Common myeloid progenitor, CD34-positive (primary cell): ENCODE measurements at regions not wholly inside any gene's neighbourhood (a gene's known extent, or its start where the extent isn't known, plus 50 kb on each side); places are given as distances from the start of the nearest gene placed in this dataset.
"Not testable (repeated sequence)": the region's sequence is repeated elsewhere in the genome, so short reads cannot be mapped to it uniquely, and the experiment has no call there.

ENCODE experiments used
- CTCF ChIA-PET: fragments of 350-600 bp; sonication (Branson Sonifier 250); formaldehyde crosslinking; loops from one replicate; lab custom pipeline; 2021; ENCODE audit warnings: antibody characterized with exemption; lab: Charles Lee
- POLR2A ChIA-PET: fragments of 350-600 bp; sonication (Branson Sonifier 250); formaldehyde crosslinking; loops from one replicate; lab custom pipeline; 2021; ENCODE audit warnings: antibody characterized with exemption; lab: Charles Lee
- DNase-seq, 3 donors: peaks; one replicate each; pipeline versions ENCODE4 v3.0.0 to v3.0.0-alpha.2; 2013
- H3K27ac ChIP-seq, 2 experiments: 1 replicate in 1 of 2; 2 replicates in 1 of 2; pipeline ENCODE4 v1.7.0; 2013; ENCODE audit warnings: inconsistent platforms in 2 of 2, low read length in 2 of 2, mild to moderate bottlenecking in 2 of 2, low read depth in 1 of 2, moderate library complexity in 1 of 2; ENCODE audit not compliant: severe bottlenecking in 2 of 2, insufficient read depth in 1 of 2, poor library complexity in 1 of 2
- H3K27me3 ChIP-seq, 5 experiments: replicated peaks in 2 of 5; 1 replicate in 3 of 5; 2 replicates in 2 of 5; pipeline versions ENCODE4 v1.6.1 to v1.7.0; 2013; ENCODE audit warnings: low read length in 4 of 5, mild to moderate bottlenecking in 2 of 5, moderate library complexity in 2 of 5, inconsistent platforms in 1 of 5; ENCODE audit not compliant: insufficient read depth in 5 of 5, control insufficient read depth in 4 of 5
- H3K36me3 ChIP-seq, 4 experiments: 1 replicate in 2 of 4; 2 replicates in 2 of 4; pipeline versions ENCODE4 v1.6.1 to v1.7.0; 2013; ENCODE audit warnings: low read length in 3 of 4, control low read depth in 1 of 4, mild to moderate bottlenecking in 1 of 4; ENCODE audit not compliant: control insufficient read depth in 4 of 4, insufficient read depth in 4 of 4
- H3K4me1 ChIP-seq, 4 experiments: 1 replicate in 3 of 4; 2 replicates in 1 of 4; pipeline versions ENCODE4 v1.6.1 to v1.7.1; 2013; ENCODE audit warnings: low read length in 3 of 4, mild to moderate bottlenecking in 3 of 4, control low read depth in 1 of 4, inconsistent platforms in 1 of 4, moderate library complexity in 1 of 4; ENCODE audit not compliant: control insufficient read depth in 4 of 4, insufficient read depth in 4 of 4; ENCODE audit errors: control extremely low read depth in 1 of 4
- H3K4me3 ChIP-seq, 7 experiments: 1 replicate in 4 of 7; 2 replicates in 3 of 7; pipeline versions ENCODE4 v1.5.1 to v1.7.0; 2013; ENCODE audit warnings: mild to moderate bottlenecking in 7 of 7, low read length in 6 of 7, moderate library complexity in 6 of 7, inconsistent platforms in 2 of 7, low read depth in 2 of 7, control low read depth in 1 of 7; ENCODE audit not compliant: insufficient read depth in 4 of 7, control insufficient read depth in 1 of 7; ENCODE audit errors: extremely low read depth in 1 of 7
- H3K9me3 ChIP-seq, 5 experiments: 1 replicate in 4 of 5; 2 replicates in 1 of 5; pipeline versions ENCODE4 v1.6.1 to v1.7.1; 2013; ENCODE audit warnings: low read length in 4 of 5, mild to moderate bottlenecking in 2 of 5, inconsistent platforms in 1 of 5, low read depth in 1 of 5, moderate library complexity in 1 of 5; ENCODE audit not compliant: control insufficient read depth in 4 of 5, insufficient read depth in 2 of 5; ENCODE audit errors: control extremely low read depth in 1 of 5
- WGBS: methylation state at CpG from one replicate; pipeline ENCODE4 v1.1.5; 2013; ENCODE audit not compliant: insufficient coverage; 5-methylcytosine and 5-hydroxymethylcytosine counted together

DNA sequence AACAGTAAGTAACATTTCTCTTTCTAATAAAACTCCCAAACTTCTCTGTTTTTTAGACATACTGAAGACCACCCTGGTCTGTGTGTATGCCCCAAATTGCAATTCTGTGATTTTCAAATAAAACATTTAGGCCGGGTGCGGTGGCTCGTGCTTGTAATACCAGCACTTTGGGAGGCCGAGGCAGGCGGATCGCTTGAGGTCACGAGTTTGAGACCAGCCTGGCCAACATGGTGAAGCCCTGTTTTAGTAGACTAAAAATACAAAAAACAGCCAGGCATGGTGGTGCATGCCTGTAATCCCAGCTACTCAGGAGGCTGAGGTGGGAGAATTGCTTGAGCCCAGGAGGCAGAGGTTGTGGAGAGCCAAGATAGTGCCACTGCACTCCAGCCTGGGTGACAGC is 368.5 kb downstream of the PTPRU start:
- CTCF ChIA-PET: interaction anchor here (0.6 kb wide), 1 partner anchor 9 kb away, joined by 3 read pairs; no protein-coding TSS in a partner anchor
- DNase-seq, H3K4me1 ChIP-seq, H3K9me3 ChIP-seq, H3K27ac ChIP-seq, H3K27me3 ChIP-seq, H3K4me3 ChIP-seq, POLR2A ChIA-PET, H3K36me3 ChIP-seq: not testable (repeated sequence)
- 95% methylated on average over 7 of the region's 7 CpGs for WGBS

DNA sequence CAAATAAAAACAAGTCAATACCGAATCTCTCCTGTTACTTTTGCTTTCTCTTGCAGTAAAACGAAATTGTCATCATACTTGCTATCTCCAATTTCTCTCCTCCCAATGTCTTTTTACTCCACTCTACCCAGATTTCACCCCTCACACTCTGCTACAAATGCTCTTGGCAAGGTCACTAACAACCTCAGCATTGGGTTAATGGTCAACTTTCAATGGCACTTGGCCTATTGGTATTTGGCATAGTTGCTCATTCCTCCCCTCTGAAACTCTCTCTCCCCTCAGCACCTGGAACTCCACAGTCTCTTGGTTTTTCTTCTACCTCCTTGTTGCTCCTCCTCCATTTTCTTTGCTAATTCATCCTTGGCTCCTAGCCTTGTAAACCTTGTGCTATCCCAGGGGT is 367.3 kb downstream of the PTPRU start:
- H3K36me3 ChIP-seq: no peaks in the 10 kb centered on the region
- DNase-seq: no peak
- H3K4me1 ChIP-seq: no peaks in the 10 kb centered on the region
- peaks cover 0 to 7% (median 1%) of the 10 kb centered on the region in 5 experiments for H3K9me3 ChIP-seq
- H3K27ac ChIP-seq: no peak overlapping the region
- ChIA-PET CTCF (no interaction called here), POLR2A (no interaction called here)
- WGBS: 100% methylated on average over 2 of the region's 2 CpGs
- H3K27me3 ChIP-seq: peaks cover 0 to 6% (median 0%) of the 10 kb centered on the region in 5 experiments
- H3K4me3 ChIP-seq: no peak overlapping the region

DNA sequence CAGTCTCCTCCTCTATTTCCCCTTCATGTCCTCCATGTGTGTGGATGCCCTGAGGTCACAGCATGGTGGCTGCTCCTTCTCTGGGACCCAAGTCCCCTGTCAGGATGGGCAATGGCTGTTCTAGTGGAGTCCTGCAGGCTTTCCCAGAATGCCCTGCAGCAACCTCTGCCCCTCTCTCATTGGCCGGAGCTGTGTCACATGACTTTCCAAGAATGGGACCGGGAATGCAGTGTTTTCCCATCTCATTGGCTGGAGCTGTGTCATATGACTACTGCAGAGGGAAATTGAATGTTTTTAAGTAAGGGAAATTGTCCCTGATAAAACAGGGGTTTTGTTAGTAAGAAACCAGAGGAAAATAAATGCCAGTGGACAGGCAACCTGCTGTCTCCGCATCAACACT is 365.9 kb downstream of the PTPRU start:
- Histone ChIP-seq H3K9me3 (peaks cover 0 to 2% (median 0%) of the 10 kb centered on the region in 5 experiments), H3K36me3 (no peaks in the 10 kb centered on the region), H3K27ac (no peak overlapping the region), H3K27me3 (peaks cover 0 to 13% (median 0%) of the 10 kb centered on the region in 5 experiments), H3K4me1 (no peaks in the 10 kb centered on the region), H3K4me3 (no peak overlapping the region)
- ChIA-PET CTCF (no interaction called here), POLR2A (no interaction called here)
- WGBS: 100% methylated on average over 1 of the region's 3 CpGs
- no peak for DNase-seq

DNA sequence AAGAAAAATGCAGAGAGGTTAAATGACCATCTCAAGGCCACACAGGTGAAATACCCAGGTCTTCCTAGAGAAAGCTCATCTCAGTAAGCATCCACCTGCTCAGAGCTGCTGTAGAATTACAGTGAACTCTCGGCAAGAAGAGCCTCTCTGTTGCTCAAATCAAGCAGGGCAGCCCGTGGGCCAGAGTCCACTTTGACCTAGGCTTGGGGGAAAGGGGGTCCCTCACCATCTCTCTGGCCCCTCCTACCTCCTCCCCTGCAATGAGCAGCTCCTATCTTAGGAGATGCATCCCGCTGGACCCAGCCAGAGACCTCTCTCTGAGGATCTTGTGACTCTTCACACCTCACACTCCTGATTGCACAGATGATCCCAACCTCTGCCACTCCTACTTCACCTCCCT is 364.7 kb downstream of the PTPRU start:
- CTCF ChIA-PET: interaction anchor here (1.1 kb wide), 1 partner anchor 11 kb away, joined by 3 read pairs; no protein-coding TSS in a partner anchor
- DNase-seq: no peak

DNA sequence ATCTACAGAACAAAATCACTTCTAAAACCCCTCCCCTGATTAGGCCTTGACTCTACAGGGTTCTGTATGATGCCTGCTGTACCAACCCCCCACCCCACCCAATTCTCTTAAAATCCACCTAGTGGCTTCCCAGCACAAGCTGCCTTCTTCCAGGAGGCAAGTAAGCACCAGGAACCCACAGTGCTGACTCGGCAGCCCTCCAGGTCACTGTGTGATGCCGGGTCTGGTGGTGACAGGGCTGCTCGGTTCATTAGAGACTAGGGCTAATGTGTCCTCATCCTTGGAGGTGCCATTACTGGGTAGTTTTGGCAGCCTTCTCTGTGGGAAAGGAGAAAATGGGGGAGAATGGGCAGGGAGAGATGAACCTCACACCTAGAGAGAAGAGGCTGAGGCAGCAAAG is 363.5 kb downstream of the PTPRU start:
- WGBS: 93% methylated on average over 3 of the region's 3 CpGs
- H3K27me3 ChIP-seq: peaks cover 0 to 17% (median 0%) of the 10 kb centered on the region in 5 experiments
- peaks cover 0 to 2% (median 0%) of the 10 kb centered on the region in 5 experiments for H3K9me3 ChIP-seq
- no peaks in the 10 kb centered on the region for H3K4me1 ChIP-seq
- H3K27ac ChIP-seq: no peak overlapping the region
- H3K36me3 ChIP-seq: no peaks in the 10 kb centered on the region
- CTCF ChIA-PET: no interaction called here
- POLR2A ChIA-PET: no interaction called here
- DNase-seq: no peak
- H3K4me3 ChIP-seq: no peak overlapping the region

More for the DNA sequence above, 364.7 kb downstream of the PTPRU start:
- no peak overlapping the region for H3K27ac ChIP-seq
- no peak overlapping the region for H3K4me3 ChIP-seq
- no peaks in the 10 kb centered on the region for H3K4me1 ChIP-seq
- POLR2A ChIA-PET: no interaction called here
- H3K27me3 ChIP-seq: peaks cover 0 to 15% (median 0%) of the 10 kb centered on the region in 5 experiments
- WGBS: 87% methylated on average over 3 of the region's 3 CpGs
- H3K36me3 ChIP-seq: no peaks in the 10 kb centered on the region
- peaks cover 0 to 2% (median 0%) of the 10 kb centered on the region in 5 experiments for H3K9me3 ChIP-seq

DNA sequence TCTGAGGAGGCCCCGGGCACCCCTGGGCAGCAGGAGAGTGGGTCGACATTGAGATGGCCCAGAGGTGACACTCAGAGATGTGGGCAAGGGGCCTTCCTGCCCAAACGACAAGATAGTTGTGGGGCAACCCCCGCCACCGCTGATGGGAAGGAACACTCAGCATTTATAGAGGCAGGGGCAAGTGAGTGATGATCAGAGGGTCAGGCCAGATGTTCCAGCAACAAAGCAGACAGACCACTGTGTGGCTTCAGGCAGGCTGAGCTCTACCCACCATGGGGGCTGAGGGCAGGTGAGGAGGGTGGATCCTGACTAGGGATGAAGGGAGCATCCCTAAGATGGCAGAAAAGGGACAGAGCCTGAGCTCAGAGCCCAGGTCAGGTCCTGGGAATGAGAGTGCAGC is 362.7 kb downstream of the PTPRU start:
- POLR2A ChIA-PET: no interaction called here
- Histone ChIP-seq H3K36me3 (no peaks in the 10 kb centered on the region), H3K27me3 (peaks cover 0 to 19% (median 0%) of the 10 kb centered on the region in 5 experiments), H3K27ac (no peak overlapping the region), H3K4me1 (no peaks in the 10 kb centered on the region), H3K9me3 (no peaks in the 10 kb centered on the region), H3K4me3 (no peak overlapping the region)
- CTCF ChIA-PET: no interaction called here
- no peak for DNase-seq
- 92% methylated on average over 5 of the region's 5 CpGs for WGBS

DNA sequence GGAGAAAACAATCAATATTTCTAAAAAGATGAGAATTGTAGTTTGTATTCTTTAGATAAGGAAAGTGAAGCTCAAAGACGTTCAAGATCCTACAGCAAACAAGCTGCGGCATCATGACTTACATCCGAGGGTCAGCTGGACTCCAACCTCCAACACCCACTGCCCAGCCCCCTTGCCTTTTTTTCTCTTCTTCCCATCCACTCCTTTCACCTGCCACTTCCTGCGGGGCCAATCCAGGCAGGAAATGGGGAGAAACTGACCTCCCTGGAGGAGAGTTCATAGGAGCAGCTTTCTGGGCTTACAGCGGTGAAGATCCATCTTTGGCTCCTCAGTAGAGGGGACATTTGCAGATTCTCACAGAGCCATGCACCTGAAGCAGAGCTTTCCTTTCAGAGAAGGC is 361.5 kb downstream of the PTPRU start:
- WGBS: 92% methylated on average over 2 of the region's 5 CpGs
- no peaks in the 10 kb centered on the region for H3K4me1 ChIP-seq
- no peaks in the 10 kb centered on the region for H3K9me3 ChIP-seq
- no peaks in the 10 kb centered on the region for H3K36me3 ChIP-seq
- no peak overlapping the region for H3K4me3 ChIP-seq
- no peak for DNase-seq
- H3K27ac ChIP-seq: no peak overlapping the region
- POLR2A ChIA-PET: no interaction called here
- CTCF ChIA-PET: no interaction called here
- peaks cover 0 to 26% (median 0%) of the 10 kb centered on the region in 5 experiments for H3K27me3 ChIP-seq
